H9 (cell line): ENCODE measurements at regions not wholly inside any gene's neighbourhood (a gene's known extent, or its start where the extent isn't known, plus 50 kb on each side); places are given as distances from the start of the nearest gene placed in this dataset.

Experiments
- DNase-seq: peaks from one replicate; pipeline ENCODE4 v3.0.0-alpha.2; 2017
- H2AFZ ChIP-seq: one replicate; pipeline ENCODE4 v1.6.1; 2013; ENCODE audit warnings: mild to moderate bottlenecking, low read length, control low read depth, moderate library complexity
- H2AK5ac ChIP-seq: 2 replicates; pipeline ENCODE4 v1.6.1; 2013; ENCODE audit warnings: low read length, control low read depth, mixed read lengths; ENCODE audit not compliant: insufficient read length
- H2BK120ac ChIP-seq: one replicate; pipeline ENCODE4 v1.6.1; 2013; ENCODE audit warnings: low read depth, mild to moderate bottlenecking, low read length, control low read depth, inconsistent platforms; ENCODE audit not compliant: poor library complexity, severe bottlenecking
- H2BK12ac ChIP-seq: 2 replicates; pipeline ENCODE4 v1.6.1; 2013; ENCODE audit warnings: low read length, control low read depth, mixed read lengths, low read depth; ENCODE audit not compliant: insufficient read length
- H2BK15ac ChIP-seq: 2 replicates; pipeline ENCODE4 v1.6.1; 2013; ENCODE audit warnings: low read depth, low read length, control low read depth
- H2BK20ac ChIP-seq: one replicate; pipeline ENCODE4 v1.6.1; 2013; ENCODE audit warnings: low read depth, mild to moderate bottlenecking, low read length, control low read depth, inconsistent platforms; ENCODE audit not compliant: poor library complexity, severe bottlenecking
- H2BK5ac ChIP-seq: 2 replicates; pipeline ENCODE4 v1.6.1; 2013; ENCODE audit warnings: low read length, control low read depth, mixed read lengths; ENCODE audit not compliant: insufficient read length
- H3K14ac ChIP-seq: 2 replicates; pipeline ENCODE4 v1.6.1; 2013; ENCODE audit warnings: low read length, control low read depth; ENCODE audit not compliant: insufficient read depth
- H3K18ac ChIP-seq: 2 replicates; pipeline ENCODE4 v1.6.1; 2013; ENCODE audit warnings: low read depth, mild to moderate bottlenecking, mixed read lengths, low read length, control low read depth; ENCODE audit not compliant: insufficient read length
- H3K23ac ChIP-seq: 2 replicates; pipeline ENCODE4 v1.6.1; 2013; ENCODE audit warnings: low read length, control low read depth, mixed read lengths, low read depth; ENCODE audit not compliant: insufficient read length
- H3K23me2 ChIP-seq: 2 replicates; pipeline ENCODE4 v1.6.1; 2013; ENCODE audit warnings: low read depth, mild to moderate bottlenecking, mixed read lengths, low read length, control low read depth; ENCODE audit not compliant: insufficient read length, poor library complexity, severe bottlenecking
- H3K27ac ChIP-seq: 2 replicates; pipeline ENCODE4 v1.5.1; 2013; ENCODE audit warnings: low read length, control low read depth, mixed read lengths, low read depth; ENCODE audit not compliant: insufficient read length
- H3K27me3 ChIP-seq: 2 replicates; pipeline ENCODE4 v1.6.1; 2013; ENCODE audit warnings: low read length, control low read depth, inconsistent platforms; ENCODE audit not compliant: insufficient read depth
- H3K4ac ChIP-seq: 2 replicates; pipeline ENCODE4 v1.6.1; 2013; ENCODE audit warnings: low read depth, mild to moderate bottlenecking, control low read depth, inconsistent platforms, low read length, moderate library complexity
- H3K4me1 ChIP-seq: 2 replicates; pipeline ENCODE4 v1.6.1; 2013; ENCODE audit warnings: low read length, control low read depth, inconsistent platforms; ENCODE audit not compliant: insufficient read depth
- H3K4me2 ChIP-seq: 2 replicates; pipeline ENCODE4 v1.6.1; 2013; ENCODE audit warnings: low read length, control low read depth, mixed read lengths; ENCODE audit not compliant: insufficient read length, insufficient read depth
- H3K56ac ChIP-seq: 2 replicates; pipeline ENCODE4 v1.6.1; 2013; ENCODE audit warnings: low read depth, mild to moderate bottlenecking, mixed read lengths, low read length, control low read depth; ENCODE audit not compliant: insufficient read length
- H3K79me1 ChIP-seq: 2 replicates; pipeline ENCODE4 v1.6.1; 2013; ENCODE audit warnings: low read depth, mild to moderate bottlenecking, moderate library complexity, low read length, control low read depth, inconsistent platforms; ENCODE audit not compliant: insufficient read depth, poor library complexity, severe bottlenecking
- H3K79me2 ChIP-seq: 2 replicates; pipeline ENCODE4 v1.6.1; 2013; ENCODE audit warnings: low read length, control low read depth, inconsistent platforms; ENCODE audit not compliant: insufficient read depth
- H3K9ac ChIP-seq: 2 replicates; pipeline ENCODE4 v1.6.1; 2013; ENCODE audit warnings: low read length, control low read depth, mixed read lengths; ENCODE audit not compliant: insufficient read length; ENCODE audit errors: extremely low read depth
- H3K9me3 ChIP-seq: one replicate; pipeline ENCODE4 v1.6.1; 2013; ENCODE audit warnings: low read depth, low read length, inconsistent platforms; ENCODE audit not compliant: control insufficient read depth
- H3T11ph ChIP-seq: one replicate; pipeline ENCODE4 v1.6.1; 2013; ENCODE audit warnings: mild to moderate bottlenecking, low read length, control low read depth, inconsistent platforms
- H4K20me1 ChIP-seq: one replicate; pipeline ENCODE4 v1.6.1; 2013; ENCODE audit not compliant: control insufficient read depth, insufficient read length, insufficient read depth
- H4K5ac ChIP-seq: 2 replicates; pipeline ENCODE4 v1.6.1; 2013; ENCODE audit warnings: low read depth, mild to moderate bottlenecking, mixed read lengths, low read length, control low read depth; ENCODE audit not compliant: insufficient read length
- H4K8ac ChIP-seq: replicated peaks from 2 replicates; pipeline ENCODE4 v1.6.1; 2013; ENCODE audit warnings: low read length, control low read depth, mixed read lengths, low read depth; ENCODE audit not compliant: insufficient read length
- H4K91ac ChIP-seq: 2 replicates; pipeline ENCODE4 v1.6.1; 2013; ENCODE audit warnings: low read depth, mild to moderate bottlenecking, moderate library complexity, mixed read lengths, low read length, control low read depth; ENCODE audit not compliant: insufficient read length
- H3K27ac Mint-ChIP-seq, 3 experiments: 2 replicates in 2 of 3; 3 replicates in 1 of 3; pipeline ENCODE4 v1.8.0; 2020 to 2021; ENCODE audit warnings: mixed read lengths in 3 of 3, mild to moderate bottlenecking in 1 of 3, moderate library complexity in 1 of 3
- H3K27me3 Mint-ChIP-seq: 2 replicates; pipeline ENCODE4 v1.8.0; 2021; ENCODE audit warnings: low read depth, mild to moderate bottlenecking, moderate library complexity, mixed read lengths
- H3K36me3 Mint-ChIP-seq, 3 experiments: 2 replicates in 2 of 3; 3 replicates in 1 of 3; pipeline ENCODE4 v1.8.0; 2020 to 2021; ENCODE audit warnings: low read depth in 3 of 3, mixed read lengths in 3 of 3; ENCODE audit not compliant: insufficient read depth in 1 of 3
- H3K4me1 Mint-ChIP-seq, 2 experiments: 2 replicates each; pipeline ENCODE4 v1.8.0; 2020; ENCODE audit warnings: mixed read lengths in 2 of 2
- H3K4me3 Mint-ChIP-seq, 2 experiments: 2 replicates in 1 of 2; 3 replicates in 1 of 2; pipeline ENCODE4 v1.8.0; 2020 to 2021; ENCODE audit warnings: mild to moderate bottlenecking in 2 of 2, mixed read lengths in 2 of 2, moderate library complexity in 1 of 2
- H3K9me3 Mint-ChIP-seq, 2 experiments: 2 replicates in 1 of 2; 3 replicates in 1 of 2; pipeline ENCODE4 v1.8.0; 2020; ENCODE audit warnings: mild to moderate bottlenecking in 2 of 2, mixed read lengths in 2 of 2, moderate library complexity in 1 of 2
- WGBS: extraction: QIAGEN DNeasy Blood & Tissue Kit; methylation state at CpG from one replicate; pipeline ENCODE4 v1.1.7; 2013; ENCODE audit warnings: missing lambda C conversion rate, low lambda C conversion rate, mixed read lengths; ENCODE audit not compliant: insufficient read length; ENCODE audit errors: extremely low coverage; 5-methylcytosine and 5-hydroxymethylcytosine counted together
- TF ChIP-seq, protein P1 (sequence below): fragments of 200-600 bp; sonication (generic); conservative IDR thresholded peaks from 3 replicates; pipeline ENCODE4 v1.8.0; 2021; ENCODE audit warnings: antibody characterized with exemption, mild to moderate bottlenecking

DNA sequence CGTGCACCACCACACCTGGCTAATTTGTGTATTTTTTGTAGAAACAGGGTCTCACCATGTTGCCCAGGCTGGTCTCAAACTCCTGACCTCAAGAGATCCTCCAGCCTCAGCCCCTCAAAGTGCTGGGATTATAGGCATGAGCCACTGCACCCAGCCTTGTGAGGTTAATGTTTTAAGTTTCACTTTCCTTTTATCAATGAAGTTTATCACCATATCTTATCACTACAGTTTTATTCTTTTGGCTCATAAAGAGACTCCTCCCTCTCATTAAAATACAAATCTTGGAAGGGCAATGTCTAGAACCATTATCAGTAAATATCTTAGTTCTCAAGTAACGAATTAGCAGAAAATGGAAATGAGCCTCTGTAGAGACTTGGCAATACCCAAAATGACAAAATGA lies 173.8 kb downstream of the BCL11A start:
- Histone ChIP-seq H3K79me2 (no peaks in the 10 kb centered on the region), H4K5ac (no peak overlapping the region), H3K4me1 (peaks cover 8% of the 10 kb centered on the region; the same call in 1 of the 2 replicates), H3K56ac (no peak overlapping the region), H4K8ac (no peak overlapping the region), H3K18ac (no peak overlapping the region), H3K27ac (no peak overlapping the region), H2BK15ac (no peak overlapping the region), H2BK20ac (no peak overlapping the region), H2BK12ac (no peak overlapping the region), H3K9ac (no peak overlapping the region), H4K20me1 (no peaks in the 10 kb centered on the region), H3T11ph (no peak overlapping the region), H2BK120ac (no peak overlapping the region), H3K4me2 (no peak overlapping the region), H3K79me1 (no peaks in the 10 kb centered on the region), H2AK5ac (no peak overlapping the region), H2BK5ac (no peak overlapping the region), H3K14ac (no peak overlapping the region), H3K23ac (no peak overlapping the region), H3K9me3 (no peaks in the 10 kb centered on the region), H4K91ac (no peak overlapping the region), H2AFZ (no peak overlapping the region), H3K27me3 (no peaks in the 10 kb centered on the region), H3K23me2 (no peaks in the 10 kb centered on the region), H3K4ac (no peak overlapping the region)
- H3K4me1 Mint-ChIP-seq: peaks cover 22 to 27% of the 10 kb centered on the region in 2 experiments
- no peak overlapping the region for H3K4me3 Mint-ChIP-seq
- TF ChIP-seq, protein P1, sequence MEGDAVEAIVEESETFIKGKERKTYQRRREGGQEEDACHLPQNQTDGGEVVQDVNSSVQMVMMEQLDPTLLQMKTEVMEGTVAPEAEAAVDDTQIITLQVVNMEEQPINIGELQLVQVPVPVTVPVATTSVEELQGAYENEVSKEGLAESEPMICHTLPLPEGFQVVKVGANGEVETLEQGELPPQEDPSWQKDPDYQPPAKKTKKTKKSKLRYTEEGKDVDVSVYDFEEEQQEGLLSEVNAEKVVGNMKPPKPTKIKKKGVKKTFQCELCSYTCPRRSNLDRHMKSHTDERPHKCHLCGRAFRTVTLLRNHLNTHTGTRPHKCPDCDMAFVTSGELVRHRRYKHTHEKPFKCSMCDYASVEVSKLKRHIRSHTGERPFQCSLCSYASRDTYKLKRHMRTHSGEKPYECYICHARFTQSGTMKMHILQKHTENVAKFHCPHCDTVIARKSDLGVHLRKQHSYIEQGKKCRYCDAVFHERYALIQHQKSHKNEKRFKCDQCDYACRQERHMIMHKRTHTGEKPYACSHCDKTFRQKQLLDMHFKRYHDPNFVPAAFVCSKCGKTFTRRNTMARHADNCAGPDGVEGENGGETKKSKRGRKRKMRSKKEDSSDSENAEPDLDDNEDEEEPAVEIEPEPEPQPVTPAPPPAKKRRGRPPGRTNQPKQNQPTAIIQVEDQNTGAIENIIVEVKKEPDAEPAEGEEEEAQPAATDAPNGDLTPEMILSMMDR: no peak
- no peak overlapping the region for H3K27ac Mint-ChIP-seq
- no peaks in the 10 kb centered on the region for H3K9me3 Mint-ChIP-seq
- H3K27me3 Mint-ChIP-seq: peaks cover 8% of the 10 kb centered on the region
- no peaks in the 10 kb centered on the region for H3K36me3 Mint-ChIP-seq
- WGBS: no CpG with 5 or more reads among the region's 2 CpGs
- no peak for DNase-seq
